HG03565 (cell line): ENCODE measurements at regions not wholly inside any gene's neighbourhood (a gene's known extent, or its start where the extent isn't known, plus 50 kb on each side); places are given as distances from the start of the nearest gene placed in this dataset.

Experiments used
- ATAC-seq: cut with Tn5 transposase; IDR thresholded peaks from one replicate; pipeline ENCODE4 v1.9.1; 2021; ENCODE audit warnings: mild to moderate bottlenecking, moderate library complexity; ENCODE audit not compliant: unreplicated experiment

- no peak for ATAC-seq
These were observed 229.1 kb upstream of the AKR1E2 start for GRCh38 chr10:4596951-4597350.

- ATAC-seq = no peak
These were observed 230.2 kb upstream of the AKR1E2 start for GRCh38 chr10:4595719-4596319.

GRCh38 chr10:4590807-4591206 lies 235.2 kb upstream of the AKR1E2 start:
- no peak for ATAC-seq

GRCh38 chr10:4588824-4589223 lies 237.2 kb upstream of the AKR1E2 start:
- ATAC-seq = no peak

- ATAC-seq = no peak
These were observed 238.5 kb upstream of the AKR1E2 start for GRCh38 chr10:4587466-4587865.

GRCh38 chr10:4586776-4587175 lies 239.2 kb upstream of the AKR1E2 start:
- ATAC-seq = no peak

- ATAC-seq = no peak
These were observed 244.1 kb upstream of the AKR1E2 start for GRCh38 chr10:4581929-4582328.

- no peak for ATAC-seq
These were observed 246.2 kb upstream of the AKR1E2 start for GRCh38 chr10:4579844-4580243.

GRCh38 chr10:4576206-4576605 lies 249.8 kb upstream of the AKR1E2 start:
- no peak for ATAC-seq

- ATAC-seq = no peak
These were observed 256.9 kb upstream of the AKR1E2 start for GRCh38 chr10:4569151-4569550.

- no peak for ATAC-seq
These were observed 257.3 kb upstream of the AKR1E2 start for GRCh38 chr10:4568731-4569130.

- ATAC-seq = no peak
These were observed 257.9 kb upstream of the AKR1E2 start for GRCh38 chr10:4568086-4568485.

GRCh38 chr10:4567637-4568036 lies 258.4 kb upstream of the AKR1E2 start:
- no peak for ATAC-seq

- ATAC-seq = no peak
These were observed 260.0 kb upstream of the AKR1E2 start for GRCh38 chr10:4566011-4566410.

- no peak for ATAC-seq
These were observed 264.7 kb upstream of the AKR1E2 start for GRCh38 chr10:4561296-4561695.

GRCh38 chr10:4557469-4557868 lies 268.5 kb upstream of the AKR1E2 start:
- ATAC-seq = no peak

- ATAC-seq = no peak
These were observed 269.5 kb upstream of the AKR1E2 start for GRCh38 chr10:4556527-4556926.

GRCh38 chr10:4555920-4556319 lies 270.1 kb upstream of the AKR1E2 start:
- no peak for ATAC-seq

GRCh38 chr10:4549139-4549653 lies 276.8 kb upstream of the AKR1E2 start:
- no peak for ATAC-seq

GRCh38 chr10:4546931-4547330 lies 279.1 kb upstream of the AKR1E2 start:
- ATAC-seq = no peak

- ATAC-seq = no peak
These were observed 279.5 kb upstream of the AKR1E2 start for GRCh38 chr10:4546500-4546899.

- no peak for ATAC-seq
These were observed 280.9 kb upstream of the AKR1E2 start for GRCh38 chr10:4545062-4545461.

- no peak for ATAC-seq
These were observed 282.0 kb upstream of the AKR1E2 start for GRCh38 chr10:4543938-4544533.
